GM18520 (cell line): ENCODE measurements at regions not wholly inside any gene's neighbourhood (a gene's known extent, or its start where the extent isn't known, plus 50 kb on each side); places are given as distances from the start of the nearest gene placed in this dataset.

Experiments used
- ATAC-seq: cut with Tn5 transposase; IDR thresholded peaks from one replicate; pipeline ENCODE4 v1.9.1; 2021; ENCODE audit not compliant: unreplicated experiment

GRCh38 chr7:155213955-155214740, 83.5 kb upstream of the INSIG1 start:
- ATAC-seq: no peak

- ATAC-seq: no peak
These were observed 81.9 kb upstream of the INSIG1 start for GRCh38 chr7:155215576-155216325.

GRCh38 chr7:155216475-155217272, 81.0 kb upstream of the INSIG1 start:
- no peak for ATAC-seq

- no peak for ATAC-seq
These were observed 80.0 kb upstream of the INSIG1 start for GRCh38 chr7:155217634-155218033.

- ATAC-seq: no peak
These were observed 79.2 kb upstream of the INSIG1 start for GRCh38 chr7:155218276-155219153.

- ATAC-seq: no peak
These were observed 78.5 kb upstream of the INSIG1 start for GRCh38 chr7:155219154-155219531.

- no peak for ATAC-seq
These were observed 77.5 kb upstream of the INSIG1 start for GRCh38 chr7:155219947-155220769.

- ATAC-seq: no peak
These were observed 76.8 kb upstream of the INSIG1 start for GRCh38 chr7:155220903-155221302.

GRCh38 chr7:155221547-155221946, 76.1 kb upstream of the INSIG1 start:
- no peak for ATAC-seq

- no peak for ATAC-seq
These were observed 75.6 kb upstream of the INSIG1 start for GRCh38 chr7:155222061-155222460.

GRCh38 chr7:155222573-155222972, 75.1 kb upstream of the INSIG1 start:
- ATAC-seq: no peak

GRCh38 chr7:155223021-155223420, 74.7 kb upstream of the INSIG1 start:
- no peak for ATAC-seq

GRCh38 chr7:155223503-155223902, 74.2 kb upstream of the INSIG1 start:
- no peak for ATAC-seq

GRCh38 chr7:155224116-155224811, 73.4 kb upstream of the INSIG1 start:
- no peak for ATAC-seq

- no peak for ATAC-seq
These were observed 72.6 kb upstream of the INSIG1 start for GRCh38 chr7:155225095-155225494.

GRCh38 chr7:155225516-155225915, 72.2 kb upstream of the INSIG1 start:
- ATAC-seq: no peak

GRCh38 chr7:155226261-155227003, 71.2 kb upstream of the INSIG1 start:
- ATAC-seq: no peak

- ATAC-seq: no peak
These were observed 70.5 kb upstream of the INSIG1 start for GRCh38 chr7:155227004-155227787.
